HepG2 (cell line): ENCODE measurements at regions not wholly inside any gene's neighbourhood (a gene's known extent, or its start where the extent isn't known, plus 50 kb on each side); places are given as distances from the start of the nearest gene placed in this dataset.

Source experiments
- HNF4G ChIP-seq, 2 experiments: sonication (generic) in 1 of 2; formaldehyde crosslinking in 1 of 2; IDR thresholded peaks; 2 replicates each; pipeline versions ENCODE4 v1.4.0 to v1.6.1; 2011 to 2020; ENCODE audit warnings: borderline replicate concordance in 2 of 2, low read depth in 2 of 2, mild to moderate bottlenecking in 2 of 2, low read length in 1 of 2, missing genetic modification reagents in 1 of 2, moderate library complexity in 1 of 2
- HNRNPL ChIP-seq: fragments of 200-400 bp; formaldehyde crosslinking; IDR thresholded peaks from 2 replicates; pipeline ENCODE4 v1.6.1; 2017; ENCODE audit warnings: mild to moderate bottlenecking, low read depth, low read length
- MXI1 ChIP-seq: IDR thresholded peaks from 3 replicates; pipeline ENCODE4 v1.6.1; 2012; ENCODE audit warnings: low read depth, low read length, inconsistent platforms, borderline replicate concordance
- SALL2 ChIP-seq: sonication (generic); formaldehyde crosslinking; IDR thresholded peaks from 2 replicates; pipeline ENCODE4 v1.8.1; 2023; ENCODE audit warnings: mild to moderate bottlenecking, missing genetic modification reagents, inconsistent platforms
- ZNF737 ChIP-seq: sonication (generic); formaldehyde crosslinking; IDR thresholded peaks from 2 replicates; pipeline ENCODE4 v1.5.0; 2020; ENCODE audit warnings: missing genetic modification reagents, mild to moderate bottlenecking, borderline replicate concordance
- TF ChIP-seq, protein P1 (sequence below): sonication (generic); formaldehyde crosslinking; conservative IDR thresholded peaks from 2 replicates; pipeline ENCODE4 v1.4.0; 2020; ENCODE audit warnings: mild to moderate bottlenecking, missing genetic modification reagents, moderate library complexity
- TF ChIP-seq, protein P2 (sequence below): conservative IDR thresholded peaks from 2 replicates; pipeline ENCODE4 v1.6.1; 2018; ENCODE audit warnings: missing genetic modification reagents
- TF ChIP-seq, protein P3 (sequence below): sonication (generic); IDR thresholded peaks from 2 replicates; pipeline ENCODE4 v1.6.1; 2016; ENCODE audit warnings: low read depth, borderline replicate concordance

DNA sequence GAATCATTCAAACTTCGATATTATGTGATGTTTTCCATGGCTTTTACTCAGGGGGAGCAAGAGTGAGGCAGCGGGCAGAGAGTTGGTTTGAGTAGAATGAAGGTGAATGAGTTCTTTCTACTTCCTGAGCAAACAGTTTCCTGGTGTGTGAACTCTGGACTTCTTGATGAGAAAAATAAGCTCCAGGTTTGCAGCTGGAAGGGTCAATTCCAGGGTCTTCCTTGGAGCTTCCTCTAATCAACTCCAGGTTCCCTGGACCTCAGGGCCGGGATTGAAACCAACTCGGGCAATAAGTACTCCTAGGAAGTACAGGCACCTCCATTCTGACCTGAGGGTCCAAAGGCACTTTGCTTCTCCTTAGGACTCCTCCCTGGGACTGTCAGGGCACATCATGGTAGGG is 243.6 kb upstream of the ONECUT1 start (continued):
- TF ChIP-seq, protein P1, sequence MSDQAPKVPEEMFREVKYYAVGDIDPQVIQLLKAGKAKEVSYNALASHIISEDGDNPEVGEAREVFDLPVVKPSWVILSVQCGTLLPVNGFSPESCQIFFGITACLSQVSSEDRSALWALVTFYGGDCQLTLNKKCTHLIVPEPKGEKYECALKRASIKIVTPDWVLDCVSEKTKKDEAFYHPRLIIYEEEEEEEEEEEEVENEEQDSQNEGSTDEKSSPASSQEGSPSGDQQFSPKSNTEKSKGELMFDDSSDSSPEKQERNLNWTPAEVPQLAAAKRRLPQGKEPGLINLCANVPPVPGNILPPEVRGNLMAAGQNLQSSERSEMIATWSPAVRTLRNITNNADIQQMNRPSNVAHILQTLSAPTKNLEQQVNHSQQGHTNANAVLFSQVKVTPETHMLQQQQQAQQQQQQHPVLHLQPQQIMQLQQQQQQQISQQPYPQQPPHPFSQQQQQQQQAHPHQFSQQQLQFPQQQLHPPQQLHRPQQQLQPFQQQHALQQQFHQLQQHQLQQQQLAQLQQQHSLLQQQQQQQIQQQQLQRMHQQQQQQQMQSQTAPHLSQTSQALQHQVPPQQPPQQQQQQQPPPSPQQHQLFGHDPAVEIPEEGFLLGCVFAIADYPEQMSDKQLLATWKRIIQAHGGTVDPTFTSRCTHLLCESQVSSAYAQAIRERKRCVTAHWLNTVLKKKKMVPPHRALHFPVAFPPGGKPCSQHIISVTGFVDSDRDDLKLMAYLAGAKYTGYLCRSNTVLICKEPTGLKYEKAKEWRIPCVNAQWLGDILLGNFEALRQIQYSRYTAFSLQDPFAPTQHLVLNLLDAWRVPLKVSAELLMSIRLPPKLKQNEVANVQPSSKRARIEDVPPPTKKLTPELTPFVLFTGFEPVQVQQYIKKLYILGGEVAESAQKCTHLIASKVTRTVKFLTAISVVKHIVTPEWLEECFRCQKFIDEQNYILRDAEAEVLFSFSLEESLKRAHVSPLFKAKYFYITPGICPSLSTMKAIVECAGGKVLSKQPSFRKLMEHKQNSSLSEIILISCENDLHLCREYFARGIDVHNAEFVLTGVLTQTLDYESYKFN, result 0 out of 2 replicates have a peak, but pooled peaks have one; percentile 44
- TF ChIP-seq SALL2 (CRISPR knock-in tag) (no peak), MXI1 (no peak), HNRNPL (no peak), ZNF737 (CRISPR knock-in tag) (no peak), HNF4G (IDR thresholded peaks at IDR 0.05; ENCODE audit: borderline replicate concordance, low read depth, low read length) (0 out of 2 replicates have a peak, but pooled peaks have one; percentile 10), HNF4G (CRISPR knock-in tag; IDR thresholded peaks at IDR 0.05; ENCODE audit: borderline replicate concordance, low read depth) (no peak)
- TF ChIP-seq, protein P2, sequence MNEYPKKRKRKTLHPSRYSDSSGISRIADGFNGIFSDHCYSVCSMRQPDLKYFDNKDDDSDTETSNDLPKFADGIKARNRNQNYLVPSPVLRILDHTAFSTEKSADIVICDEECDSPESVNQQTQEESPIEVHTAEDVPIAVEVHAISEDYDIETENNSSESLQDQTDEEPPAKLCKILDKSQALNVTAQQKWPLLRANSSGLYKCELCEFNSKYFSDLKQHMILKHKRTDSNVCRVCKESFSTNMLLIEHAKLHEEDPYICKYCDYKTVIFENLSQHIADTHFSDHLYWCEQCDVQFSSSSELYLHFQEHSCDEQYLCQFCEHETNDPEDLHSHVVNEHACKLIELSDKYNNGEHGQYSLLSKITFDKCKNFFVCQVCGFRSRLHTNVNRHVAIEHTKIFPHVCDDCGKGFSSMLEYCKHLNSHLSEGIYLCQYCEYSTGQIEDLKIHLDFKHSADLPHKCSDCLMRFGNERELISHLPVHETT, result no peak
- TF ChIP-seq, protein P3, sequence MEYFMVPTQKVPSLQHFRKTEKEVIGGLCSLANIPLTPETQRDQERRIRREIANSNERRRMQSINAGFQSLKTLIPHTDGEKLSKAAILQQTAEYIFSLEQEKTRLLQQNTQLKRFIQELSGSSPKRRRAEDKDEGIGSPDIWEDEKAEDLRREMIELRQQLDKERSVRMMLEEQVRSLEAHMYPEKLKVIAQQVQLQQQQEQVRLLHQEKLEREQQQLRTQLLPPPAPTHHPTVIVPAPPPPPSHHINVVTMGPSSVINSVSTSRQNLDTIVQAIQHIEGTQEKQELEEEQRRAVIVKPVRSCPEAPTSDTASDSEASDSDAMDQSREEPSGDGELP, result peak; percentile 30; the same call in 1 of the 2 replicates
